Right lobe of liver (tissue), 4 donors: ENCODE measurements at regions not wholly inside any gene's neighbourhood (a gene's known extent, or its start where the extent isn't known, plus 50 kb on each side); places are given as distances from the start of the nearest gene placed in this dataset.

ENCODE experiments used
- CTCF ChIP-seq, 4 donors: fragments of 200-600 bp in 3 of 4; fragments of 450-650 bp in 1 of 4; IDR thresholded peaks; one replicate each; pipeline versions ENCODE4 v1.5.1 to v1.8.0; 2016 to 2022; ENCODE audit warnings: antibody characterized with exemption in 4 of 4, mild to moderate bottlenecking in 2 of 4
- POLR2A ChIP-seq: fragments of 450-650 bp; IDR thresholded peaks from one replicate; pipeline ENCODE4 v1.6.1; 2017; ENCODE audit warnings: antibody characterized with exemption, mild to moderate bottlenecking
- donor health status: DM: no; HTN: no; CAD: no.
- donor health status: DM: no; HTN: no; CAD: no.
- donor health status: DM: no; HTN: yes; CAD: no.

- no peak for TF ChIP-seq CTCF (IDR thresholded peaks at IDR 0.05)
- TF ChIP-seq POLR2A: no peak
These were observed 112.9 kb downstream of the SPATA31D1 start for GRCh38 chr9:82101475-82101874.
